Urothelium cell line (cell line): ENCODE measurements at regions not wholly inside any gene's neighbourhood (a gene's known extent, or its start where the extent isn't known, plus 50 kb on each side); places are given as distances from the start of the nearest gene placed in this dataset.

Source experiments
- DNase-seq: peaks from one replicate; pipeline ENCODE4 v3.0.0; 2011; ENCODE audit warnings: low spot score, mixed read lengths
- FAIRE-seq: peaks from 2 replicates; lab custom pipeline; 2011; peaks lifted over from hg19 to GRCh38; lab: Jason Lieb, UNC

DNA sequence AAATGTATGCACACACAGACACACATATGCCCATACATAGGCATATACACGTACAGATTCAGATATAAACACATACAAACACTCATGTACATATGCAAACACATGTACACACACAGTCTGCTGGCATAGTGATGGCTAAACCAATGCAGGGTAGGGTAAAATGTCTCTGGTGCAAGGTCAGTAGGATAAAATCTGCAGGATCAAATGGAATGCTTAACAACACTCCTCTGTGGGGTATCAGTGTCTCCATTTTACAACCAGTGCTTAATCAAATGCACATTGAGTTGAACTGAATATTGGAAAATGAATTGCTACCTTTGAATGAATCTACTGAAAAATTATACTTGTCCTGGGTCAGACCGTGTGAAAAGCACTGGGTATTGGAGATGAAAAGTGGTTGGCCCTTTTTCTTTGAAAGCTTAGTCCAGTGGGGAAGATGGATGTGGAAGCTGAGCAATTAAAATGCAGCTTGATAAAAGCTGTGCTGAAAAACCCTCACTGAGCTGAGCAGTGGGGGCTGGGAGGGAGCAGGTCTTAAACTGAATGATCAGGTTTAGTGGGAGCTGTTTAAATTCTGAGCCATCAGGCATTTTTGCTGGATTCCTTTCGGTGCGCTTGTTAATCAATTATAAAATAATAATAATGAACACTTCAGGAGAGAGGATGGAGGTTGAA is 314.7 kb downstream of the HAPSTR1 start:
- DNase-seq = no peak

DNA sequence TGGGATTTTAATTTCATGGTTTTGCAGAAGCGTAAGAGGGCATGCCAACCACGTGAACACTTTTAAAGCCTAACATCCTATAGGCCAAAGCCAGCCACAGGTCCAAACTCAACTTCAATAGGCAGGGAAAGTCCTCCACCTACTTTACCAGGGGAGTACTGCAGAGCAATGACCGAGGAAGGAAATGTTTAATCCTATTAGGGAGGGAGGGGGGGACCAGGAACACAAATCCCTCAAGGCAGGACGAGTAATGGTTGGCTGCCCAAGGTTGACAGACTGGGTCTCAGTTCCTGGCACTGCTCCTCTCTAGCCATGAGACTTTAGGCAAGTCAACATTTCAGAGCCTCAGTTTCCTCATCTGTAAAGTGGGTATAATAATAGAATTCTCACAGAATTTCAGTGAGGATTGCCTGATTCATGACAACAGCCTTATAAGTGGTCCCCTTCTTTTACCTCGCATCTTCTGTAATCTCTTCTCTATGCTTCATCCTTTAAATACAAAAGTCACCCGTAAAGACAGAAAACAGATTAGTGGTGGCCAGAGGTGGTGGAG is 315.8 kb downstream of the HAPSTR1 start:
- no peak for FAIRE-seq

More for the DNA sequence above, 314.7 kb downstream of the HAPSTR1 start:
- FAIRE-seq = no peak

DNA sequence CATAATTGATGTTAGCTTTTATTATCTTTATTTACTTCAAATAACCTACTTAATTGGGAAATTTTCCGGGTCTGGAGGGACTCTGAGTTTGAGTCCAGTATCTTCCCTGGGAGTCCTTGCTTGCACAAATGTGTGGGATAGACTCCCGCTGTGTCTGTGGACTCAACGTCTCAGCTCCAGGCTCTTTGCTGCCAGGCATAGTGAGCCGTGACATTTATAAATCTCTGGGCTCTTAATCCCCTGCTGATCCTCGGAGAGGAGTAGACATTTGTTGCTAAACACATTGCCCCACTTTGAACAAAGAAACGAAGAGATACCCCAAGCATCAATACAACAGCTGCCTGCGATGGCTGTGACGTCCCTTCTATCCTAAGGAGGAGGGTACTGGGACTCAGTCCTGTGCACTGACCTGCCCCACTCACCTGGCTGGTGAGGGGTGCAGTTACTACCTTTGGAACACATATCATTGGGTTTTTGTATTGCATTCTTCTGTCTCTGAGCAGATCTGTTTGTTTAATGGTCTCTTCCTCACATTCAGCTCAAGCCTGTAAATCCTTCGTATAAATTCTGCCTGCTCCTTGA is 316.9 kb downstream of the HAPSTR1 start:
- no peak for DNase-seq
- no peak for FAIRE-seq

More for the DNA sequence above, 315.8 kb downstream of the HAPSTR1 start:
- DNase-seq = no peak

DNA sequence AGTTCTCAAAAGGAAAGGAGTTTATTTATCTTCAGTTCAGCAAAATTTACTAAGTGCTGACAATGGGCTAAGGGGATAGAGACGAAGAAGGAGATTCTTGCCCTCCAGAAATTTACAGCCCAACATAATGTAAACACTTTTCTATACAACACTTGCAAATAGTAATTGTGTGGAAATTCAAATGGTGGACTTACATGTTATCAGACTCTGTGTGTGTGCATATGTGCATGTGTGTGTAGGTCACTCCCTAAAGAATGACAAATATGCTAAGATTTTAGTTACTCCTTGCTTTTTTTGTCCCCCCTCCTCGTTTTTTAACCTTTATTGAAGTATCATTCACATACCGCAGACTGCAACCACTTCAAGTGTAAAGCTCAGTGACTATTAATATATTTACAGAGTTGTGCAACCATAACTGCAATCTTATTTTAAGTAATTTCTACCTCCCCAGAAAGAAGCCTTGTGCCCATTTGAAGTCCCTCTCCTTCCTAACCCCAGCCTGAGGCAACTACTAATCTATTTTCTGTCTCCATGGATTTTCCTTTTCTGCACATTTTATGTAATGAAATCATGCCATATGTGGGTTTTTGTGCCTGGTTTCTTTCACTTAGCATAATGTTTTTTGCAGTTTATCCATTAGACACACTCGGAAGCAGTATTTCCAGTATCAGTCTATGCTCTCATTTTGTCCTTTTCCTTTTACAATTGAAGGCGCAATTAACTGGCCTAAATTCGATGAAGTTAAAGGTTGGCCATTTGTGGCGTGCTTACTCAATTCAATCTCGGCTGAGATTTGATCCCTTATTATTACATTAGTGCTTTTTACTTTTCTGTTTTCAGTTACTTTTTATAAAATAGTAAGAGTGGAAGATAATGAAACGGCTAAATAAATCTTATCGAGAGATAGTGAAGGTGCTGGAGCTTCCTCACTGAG is 318.4 kb downstream of the HAPSTR1 start:
- FAIRE-seq (no peak), DNase-seq (no peak)

DNA sequence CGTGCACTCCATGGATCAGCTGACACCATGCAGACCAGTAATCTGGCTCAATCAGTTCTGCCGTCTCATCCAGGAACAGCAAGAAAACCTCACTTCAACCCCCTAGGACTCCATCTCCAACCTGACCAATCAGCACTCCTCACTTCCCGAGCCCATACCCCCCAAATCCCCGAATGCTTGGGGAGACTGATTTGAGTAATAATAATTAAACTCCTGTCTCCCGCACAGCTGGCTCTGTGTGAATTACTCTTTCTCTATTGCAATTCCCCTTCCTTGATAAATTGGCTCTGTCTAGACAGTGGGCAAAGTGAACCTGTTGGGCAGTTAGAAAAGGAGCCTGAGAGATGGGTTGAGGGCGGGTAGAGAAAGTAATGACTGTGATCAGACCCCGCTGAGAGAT is 320.0 kb downstream of the HAPSTR1 start:
- FAIRE-seq (no peak), DNase-seq (no peak)

DNA sequence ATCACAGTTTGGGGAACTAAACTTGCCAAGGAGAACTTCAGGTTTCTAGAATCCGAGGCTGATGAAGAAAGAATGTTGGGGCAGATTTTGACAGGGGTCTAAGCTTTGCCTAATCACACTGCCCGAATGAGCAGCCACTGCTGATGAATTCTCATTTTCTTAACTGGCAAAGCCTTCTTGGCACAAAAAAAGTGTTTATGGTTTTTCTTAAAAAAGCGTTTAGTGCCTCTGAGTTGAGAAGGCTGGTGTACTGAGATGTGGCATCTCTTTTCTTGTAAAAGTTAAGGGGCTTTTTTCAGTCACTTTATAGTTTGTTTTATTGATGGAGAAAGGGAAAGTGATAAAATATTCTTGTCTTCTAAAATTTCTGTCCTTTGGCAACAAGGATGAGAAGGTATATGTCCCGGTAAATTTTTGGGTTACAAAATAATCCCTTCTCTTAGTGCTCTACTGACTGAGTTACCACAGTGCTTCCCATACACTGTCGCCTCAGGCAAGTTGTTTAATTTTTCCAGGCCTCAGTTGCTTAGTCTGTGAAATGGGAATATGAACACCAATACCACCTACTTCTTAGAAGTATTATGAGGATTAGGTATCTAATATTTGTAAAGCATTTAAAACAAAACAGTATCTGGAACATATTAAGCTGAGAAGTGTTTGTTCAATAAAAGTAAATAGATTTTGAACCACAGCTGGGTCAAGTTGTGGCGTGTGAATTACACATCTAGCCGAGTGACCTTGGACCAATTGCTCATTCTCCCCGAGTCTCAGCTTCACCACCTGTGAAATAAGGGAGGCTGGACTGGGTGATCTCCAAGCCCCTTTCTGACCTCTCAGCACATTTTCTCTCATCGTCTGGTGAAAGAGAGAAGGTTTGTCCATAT is 320.8 kb downstream of the HAPSTR1 start:
- DNase-seq (no peak), FAIRE-seq (no peak)

DNA sequence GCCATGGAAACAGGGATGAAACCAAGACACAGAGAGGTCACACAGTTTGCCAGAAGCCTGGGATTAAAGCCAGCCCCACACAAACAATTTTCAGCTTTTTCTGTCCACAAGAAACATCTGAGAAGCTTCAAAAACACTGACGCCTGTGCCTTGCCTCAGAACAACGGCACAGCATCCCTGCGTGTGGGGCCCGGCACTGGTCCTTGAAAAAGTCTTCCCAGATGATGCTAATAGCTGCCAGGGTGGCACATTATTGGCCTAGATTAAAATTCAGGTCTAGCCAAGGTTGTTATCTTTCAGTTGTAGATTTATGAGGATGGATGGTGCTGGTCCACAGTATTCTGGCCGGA is 321.4 kb downstream of the HAPSTR1 start:
- FAIRE-seq (no peak), DNase-seq (no peak)

DNA sequence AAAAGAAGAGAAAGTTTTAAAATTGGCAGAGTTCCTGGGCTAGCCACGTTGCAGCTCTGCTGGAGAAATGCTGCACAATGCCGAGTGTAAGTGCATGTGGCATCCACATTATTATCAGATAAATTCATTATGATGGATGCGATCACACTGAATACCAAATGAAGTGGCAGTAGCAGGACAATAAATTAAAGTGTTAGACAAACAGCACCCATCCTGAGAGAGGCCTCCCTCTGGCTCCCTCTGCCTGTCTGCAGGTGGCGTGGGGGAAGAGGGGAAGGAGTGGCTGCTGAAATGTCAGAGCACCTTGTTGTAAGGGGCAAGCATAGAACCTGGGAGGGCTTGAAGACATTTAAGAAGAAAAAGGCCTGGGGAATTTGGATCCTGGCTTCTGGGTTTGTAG is 324.1 kb downstream of the HAPSTR1 start:
- no peak for FAIRE-seq
- DNase-seq = no peak

DNA sequence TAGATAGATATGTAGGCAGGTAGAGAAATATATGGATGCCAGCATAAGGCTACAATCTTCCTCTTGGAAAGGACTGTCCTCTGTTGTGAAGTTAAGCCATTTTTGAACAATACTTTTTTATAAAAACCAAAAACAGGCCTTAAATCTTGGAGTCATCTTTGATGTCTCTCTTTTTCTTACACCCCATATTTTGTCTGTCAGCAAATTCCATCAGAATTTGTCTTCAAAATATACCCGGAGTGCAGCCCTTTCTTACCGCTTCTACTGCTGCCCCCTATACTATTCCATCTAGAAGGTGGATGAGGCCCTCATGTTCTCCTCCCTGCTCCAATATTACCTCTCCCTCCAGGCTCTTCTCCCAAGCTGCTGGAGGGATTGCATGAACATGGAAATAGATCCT is 326.5 kb downstream of the HAPSTR1 start:
- DNase-seq = no peak
- FAIRE-seq = no peak

DNA sequence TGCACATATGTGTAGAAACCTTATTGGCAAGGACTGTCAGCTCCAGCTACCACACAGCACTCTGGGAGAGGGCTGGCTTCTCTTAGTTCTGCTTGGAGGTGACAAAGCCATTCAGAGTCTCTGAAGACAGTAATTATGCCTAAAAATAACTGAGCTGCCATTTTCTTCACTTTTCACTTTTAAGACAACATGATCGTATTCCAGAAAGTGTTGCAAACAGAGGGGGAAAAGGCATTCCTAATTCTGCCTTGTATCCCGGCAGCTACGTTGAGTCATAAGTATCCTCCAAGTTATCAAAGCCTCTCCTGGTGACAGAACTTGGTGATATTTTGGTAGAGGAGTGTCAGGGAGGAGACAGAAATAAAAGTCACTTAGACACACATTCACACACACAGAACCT is 327.7 kb downstream of the HAPSTR1 start:
- no peak for FAIRE-seq
- no peak for DNase-seq

DNA sequence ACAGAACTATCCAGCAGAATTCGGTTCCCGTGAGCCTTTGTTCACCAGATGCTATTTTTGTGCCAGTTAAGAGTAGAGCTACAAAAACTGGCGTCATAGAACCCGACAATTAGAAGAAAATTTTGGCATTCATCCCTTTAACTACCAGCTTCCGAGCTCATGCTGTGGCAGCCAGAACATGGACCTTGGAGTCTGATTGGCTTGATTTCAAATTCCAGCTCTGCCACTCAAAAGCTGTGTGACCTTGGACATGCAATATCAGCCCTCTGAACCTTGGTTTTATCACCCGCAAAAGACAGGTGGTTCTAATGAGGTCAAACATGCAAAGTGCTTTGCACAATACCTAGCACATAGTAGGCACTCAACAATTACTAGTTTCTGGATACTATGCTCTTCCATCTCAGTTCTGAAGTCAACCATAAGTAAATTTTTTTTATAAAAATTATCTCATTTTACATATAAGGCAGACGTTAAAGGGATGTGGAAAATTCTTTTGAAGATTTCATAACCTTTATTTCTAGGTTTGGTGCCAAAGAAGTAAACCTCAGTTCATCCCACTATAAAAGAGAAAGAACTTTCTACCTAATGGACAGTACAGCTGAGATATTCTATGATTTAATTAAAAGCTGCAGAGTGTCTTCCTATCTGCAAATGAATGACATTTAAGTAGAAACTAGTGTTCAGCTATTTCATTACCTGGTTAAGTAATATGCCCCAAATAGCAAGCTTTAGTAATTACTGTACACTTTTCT is 331.5 kb downstream of the HAPSTR1 start:
- DNase-seq (no peak), FAIRE-seq (no peak)

DNA sequence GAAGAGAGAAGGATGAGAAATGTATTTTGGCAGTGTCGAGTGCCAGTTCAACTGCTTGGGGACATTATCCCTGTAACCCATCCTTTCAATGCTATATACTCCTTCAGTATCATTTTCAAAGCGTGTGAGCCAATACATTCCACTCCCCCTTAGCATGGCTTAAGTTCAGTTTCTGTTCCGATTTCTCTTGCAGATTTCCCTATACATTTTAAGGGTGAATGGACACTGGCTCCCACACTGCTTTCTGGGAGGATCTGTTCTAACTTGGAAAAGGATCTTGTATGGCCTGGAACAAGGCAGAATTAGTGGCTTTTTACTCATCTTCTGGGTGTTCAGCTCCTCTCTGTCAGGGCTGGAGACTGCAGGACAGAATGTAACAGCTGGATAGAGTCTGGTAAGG is 333.8 kb downstream of the HAPSTR1 start:
- DNase-seq (no peak), FAIRE-seq (no peak)

DNA sequence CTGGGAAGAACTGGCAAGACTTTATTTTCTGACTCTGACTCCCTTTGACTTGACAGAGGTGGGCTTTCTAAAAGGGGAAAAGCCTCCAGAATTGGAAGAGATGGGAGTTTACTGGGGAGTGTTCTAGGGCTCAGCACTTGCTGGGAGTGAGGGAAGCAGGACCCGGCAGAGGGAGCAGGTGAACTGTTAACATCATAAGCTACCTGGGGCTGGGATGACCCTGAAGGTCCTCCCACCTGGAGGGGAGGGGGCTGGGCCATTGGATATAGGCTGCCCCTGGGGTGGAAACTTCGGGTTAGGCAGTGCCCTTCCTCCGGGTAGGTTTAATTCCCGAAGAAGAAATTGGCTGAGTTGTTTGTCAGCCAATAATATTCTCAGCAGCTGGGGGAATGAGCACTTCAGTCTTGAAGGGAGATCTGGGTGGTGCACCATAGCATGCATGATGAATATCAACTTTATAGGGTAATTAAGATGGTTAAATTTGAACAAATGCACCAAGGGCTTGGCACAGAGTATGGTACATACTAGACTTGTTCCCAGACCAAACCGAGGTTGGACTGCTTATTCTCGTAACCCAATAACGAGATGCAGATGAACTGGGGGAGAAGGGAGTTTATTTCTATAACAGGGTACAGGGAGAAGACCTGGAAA is 337.0 kb downstream of the HAPSTR1 start:
- no peak for DNase-seq
- FAIRE-seq = no peak

DNA sequence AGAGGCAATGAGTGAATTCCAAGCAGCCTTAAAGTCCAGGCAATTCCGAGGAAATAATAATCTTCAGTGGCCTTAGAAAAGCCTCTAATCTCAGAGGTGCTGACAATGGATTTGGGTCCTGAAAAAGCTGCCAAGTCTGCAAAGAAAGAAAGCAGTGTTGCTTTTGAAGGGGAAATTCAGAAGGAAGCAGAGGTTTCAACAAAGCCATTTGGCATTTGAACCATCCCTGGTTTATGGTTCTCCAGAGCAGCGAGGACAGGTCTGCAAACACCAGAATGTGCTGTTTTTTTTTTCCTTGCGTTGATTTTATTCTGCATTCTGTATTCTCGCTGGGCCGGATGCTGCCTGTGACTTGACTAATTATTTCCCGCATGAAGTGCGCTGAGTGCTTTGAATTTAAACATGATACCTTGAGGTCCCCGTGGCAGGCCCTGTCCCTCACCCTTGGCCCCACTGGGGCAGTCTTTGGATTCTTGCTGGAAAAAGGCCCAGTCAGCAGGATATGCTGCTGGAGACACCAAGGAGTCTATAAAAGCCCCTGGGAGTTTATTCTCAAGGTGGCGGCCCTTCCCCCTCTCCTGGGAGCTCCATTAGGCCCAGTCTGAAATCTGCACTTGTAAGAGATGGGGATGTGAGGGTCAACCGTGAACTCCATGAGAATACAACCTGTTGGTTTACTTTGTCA is 338.3 kb downstream of the HAPSTR1 start:
- DNase-seq = no peak
- FAIRE-seq = no peak

DNA sequence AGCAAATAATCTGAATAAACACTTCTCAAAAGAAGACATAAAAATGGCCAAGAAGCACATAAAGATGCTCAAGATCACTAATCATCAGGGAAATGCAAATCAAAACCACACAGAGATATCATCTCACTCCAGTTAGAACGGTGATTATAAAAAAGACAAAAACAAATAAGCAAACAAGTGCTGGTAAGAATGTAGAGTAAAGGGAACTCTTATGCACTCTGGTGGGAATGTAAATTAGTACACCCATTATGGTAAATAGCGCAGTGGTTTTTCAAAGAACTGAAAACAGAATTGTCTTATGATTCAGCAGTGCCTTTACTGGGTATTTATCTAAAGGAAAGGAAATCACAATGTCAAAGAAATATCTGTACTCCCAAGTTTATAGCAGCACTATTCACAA is 343.2 kb downstream of the HAPSTR1 start:
- DNase-seq (no peak), FAIRE-seq (no peak)

DNA sequence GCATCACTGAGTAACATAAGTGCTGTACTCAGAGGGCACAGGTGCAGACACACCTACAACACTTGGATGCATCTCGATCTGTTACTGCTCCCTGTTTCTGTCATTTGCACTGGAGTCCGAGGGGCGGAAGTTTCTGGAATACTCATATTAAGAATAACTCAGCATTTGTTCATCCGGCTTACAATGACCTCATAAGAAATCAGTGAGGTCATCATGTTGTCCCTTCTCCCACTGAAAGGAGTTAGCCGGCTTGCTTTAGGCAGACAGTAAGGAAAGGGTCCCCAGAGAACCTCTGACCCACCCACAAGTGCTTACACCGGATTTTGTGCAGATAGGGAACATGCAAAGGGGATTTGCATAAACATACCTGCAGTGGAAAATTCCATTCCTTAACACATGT is 344.7 kb downstream of the HAPSTR1 start:
- FAIRE-seq (no peak), DNase-seq (no peak)

DNA sequence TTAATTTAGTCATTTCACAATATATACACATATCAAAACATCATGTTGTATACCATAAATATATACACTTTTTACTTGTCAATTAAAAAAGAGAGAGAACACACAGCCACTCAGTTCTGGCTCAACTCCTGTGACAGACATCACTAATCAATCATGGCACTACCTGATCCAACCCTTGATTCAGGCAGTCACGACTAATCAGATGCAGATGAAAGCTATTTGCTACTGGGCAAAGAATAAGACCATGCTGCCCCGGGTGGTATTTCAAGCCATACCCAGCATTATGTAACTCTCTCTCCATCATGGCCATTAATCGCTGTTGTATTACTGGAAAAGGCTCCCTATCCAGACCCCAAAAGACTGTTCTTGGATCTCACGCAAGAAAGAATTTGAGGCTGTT is 345.7 kb downstream of the HAPSTR1 start:
- FAIRE-seq (no peak), DNase-seq (peak; percentile 65)

DNA sequence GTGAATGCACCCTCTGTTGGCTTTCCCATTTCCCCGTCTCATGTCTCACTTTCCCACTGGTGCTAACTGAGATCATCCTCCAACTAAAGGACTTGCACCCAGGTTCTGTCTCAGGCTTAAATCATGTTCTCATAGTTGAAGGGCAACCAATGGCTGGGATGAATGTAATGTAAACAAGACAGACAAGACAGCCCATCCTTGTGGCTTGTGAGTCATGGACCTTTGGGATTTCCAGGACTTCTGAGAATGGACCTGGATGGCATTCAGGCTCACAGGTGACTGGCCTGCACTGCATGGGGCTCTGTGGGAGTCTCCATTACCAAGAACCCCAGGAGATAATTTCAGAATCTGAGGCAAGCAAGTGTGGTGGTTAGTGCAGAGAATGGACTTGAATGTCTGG is 347.5 kb downstream of the HAPSTR1 start:
- no peak for FAIRE-seq
- no peak for DNase-seq

DNA sequence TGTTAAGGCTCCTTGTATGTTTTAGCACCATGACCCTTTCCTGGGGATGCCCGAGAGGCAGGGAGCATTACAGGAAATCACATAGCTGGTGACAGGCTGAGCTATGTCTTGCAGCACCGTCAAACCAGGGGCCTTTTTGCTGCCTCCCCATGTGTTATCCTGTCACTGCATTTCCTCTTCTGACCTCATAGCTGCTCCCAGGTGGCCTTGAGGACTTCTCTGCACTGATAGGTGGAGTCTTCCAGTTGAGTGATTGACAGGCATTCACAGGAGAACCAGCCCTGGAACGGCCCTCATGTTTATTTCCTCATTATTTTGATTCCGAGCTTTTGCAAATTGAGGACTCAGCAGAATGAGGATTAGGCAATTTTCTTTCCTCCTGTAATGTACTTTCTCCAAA is 349.6 kb downstream of the HAPSTR1 start:
- DNase-seq (no peak), FAIRE-seq (no peak)
